ENCODE measurements at regions not wholly inside any gene's neighbourhood (a gene's known extent, or its start where the extent isn't known, plus 50 kb on each side); places are given as distances from the start of the nearest gene placed in this dataset.
A peak's percentile ranks its signal among the peaks of the same experiment; 100 is the strongest.

DNA sequence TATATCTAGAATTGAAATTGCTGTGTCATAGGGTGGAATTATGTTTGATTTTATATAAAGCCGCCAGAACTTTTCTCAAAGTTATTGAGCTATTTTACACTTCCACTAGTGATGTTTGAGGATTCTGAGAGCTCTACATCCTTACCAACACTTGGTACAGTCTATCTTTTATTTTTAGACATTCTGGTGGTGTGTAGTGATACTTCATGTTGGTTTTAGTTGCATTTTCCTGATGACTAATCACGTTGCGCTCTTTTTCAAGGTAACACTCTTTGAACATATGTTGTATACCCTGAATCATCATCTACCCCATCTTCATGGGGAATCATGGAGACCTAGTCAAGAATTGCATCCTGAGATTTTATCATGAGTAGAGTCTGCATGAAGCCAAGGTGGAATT lies 141.7 kb downstream of the NXNL2 start:
- DNase-seq (ENCODE audit: low read depth), result no peak
- no peak for TF ChIP-seq POLR2A (IDR thresholded peaks at IDR 0.05; ENCODE audit: extremely low read depth, insufficient read length)
- TF ChIP-seq, protein P1, sequence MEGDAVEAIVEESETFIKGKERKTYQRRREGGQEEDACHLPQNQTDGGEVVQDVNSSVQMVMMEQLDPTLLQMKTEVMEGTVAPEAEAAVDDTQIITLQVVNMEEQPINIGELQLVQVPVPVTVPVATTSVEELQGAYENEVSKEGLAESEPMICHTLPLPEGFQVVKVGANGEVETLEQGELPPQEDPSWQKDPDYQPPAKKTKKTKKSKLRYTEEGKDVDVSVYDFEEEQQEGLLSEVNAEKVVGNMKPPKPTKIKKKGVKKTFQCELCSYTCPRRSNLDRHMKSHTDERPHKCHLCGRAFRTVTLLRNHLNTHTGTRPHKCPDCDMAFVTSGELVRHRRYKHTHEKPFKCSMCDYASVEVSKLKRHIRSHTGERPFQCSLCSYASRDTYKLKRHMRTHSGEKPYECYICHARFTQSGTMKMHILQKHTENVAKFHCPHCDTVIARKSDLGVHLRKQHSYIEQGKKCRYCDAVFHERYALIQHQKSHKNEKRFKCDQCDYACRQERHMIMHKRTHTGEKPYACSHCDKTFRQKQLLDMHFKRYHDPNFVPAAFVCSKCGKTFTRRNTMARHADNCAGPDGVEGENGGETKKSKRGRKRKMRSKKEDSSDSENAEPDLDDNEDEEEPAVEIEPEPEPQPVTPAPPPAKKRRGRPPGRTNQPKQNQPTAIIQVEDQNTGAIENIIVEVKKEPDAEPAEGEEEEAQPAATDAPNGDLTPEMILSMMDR (IDR thresholded peaks at IDR 0.05; ENCODE audit: low read depth, low read length), result no peak
- TF ChIP-seq MYC (IDR thresholded peaks at IDR 0.05; ENCODE audit: low read depth, low read length), result no peak
- TF ChIP-seq, protein P2, sequence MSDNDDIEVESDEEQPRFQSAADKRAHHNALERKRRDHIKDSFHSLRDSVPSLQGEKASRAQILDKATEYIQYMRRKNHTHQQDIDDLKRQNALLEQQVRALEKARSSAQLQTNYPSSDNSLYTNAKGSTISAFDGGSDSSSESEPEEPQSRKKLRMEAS (IDR thresholded peaks at IDR 0.05; ENCODE audit: low read depth, low read length), result no peak
- H3K4me3 ChIP-seq (ENCODE audit: low read depth, low read length), result no peak overlapping the region

DNA sequence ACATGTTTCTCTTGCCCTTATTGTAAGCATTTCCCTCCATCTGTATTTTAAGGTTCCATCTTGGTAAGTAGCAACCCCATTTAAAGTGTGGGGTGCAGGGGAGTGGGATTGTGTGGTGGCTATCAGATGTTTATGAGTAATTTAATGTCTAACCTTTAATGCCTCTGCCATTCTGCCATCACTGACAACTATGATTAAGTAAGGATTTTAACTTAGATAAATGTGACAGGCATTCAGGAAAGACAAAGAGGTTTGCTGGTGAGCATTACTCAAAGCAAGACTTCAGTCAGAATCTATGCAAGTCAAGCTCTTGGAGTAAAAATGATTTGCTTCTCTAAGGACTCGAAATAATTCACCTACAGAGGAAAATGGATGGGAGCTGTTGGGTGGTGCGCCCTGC lies 143.0 kb downstream of the NXNL2 start:
- TF ChIP-seq, protein P2 (IDR thresholded peaks at IDR 0.05; ENCODE audit: low read depth, low read length), result no peak
- TF ChIP-seq, protein P1 (IDR thresholded peaks at IDR 0.05; ENCODE audit: low read depth, low read length), result no peak
- TF ChIP-seq POLR2A (IDR thresholded peaks at IDR 0.05; ENCODE audit: extremely low read depth, insufficient read length), result no peak
- no peak for TF ChIP-seq MYC (IDR thresholded peaks at IDR 0.05; ENCODE audit: low read depth, low read length)
- no peak overlapping the region for H3K4me3 ChIP-seq (ENCODE audit: low read depth, low read length)
- DNase-seq (ENCODE audit: low read depth), result no peak

DNA sequence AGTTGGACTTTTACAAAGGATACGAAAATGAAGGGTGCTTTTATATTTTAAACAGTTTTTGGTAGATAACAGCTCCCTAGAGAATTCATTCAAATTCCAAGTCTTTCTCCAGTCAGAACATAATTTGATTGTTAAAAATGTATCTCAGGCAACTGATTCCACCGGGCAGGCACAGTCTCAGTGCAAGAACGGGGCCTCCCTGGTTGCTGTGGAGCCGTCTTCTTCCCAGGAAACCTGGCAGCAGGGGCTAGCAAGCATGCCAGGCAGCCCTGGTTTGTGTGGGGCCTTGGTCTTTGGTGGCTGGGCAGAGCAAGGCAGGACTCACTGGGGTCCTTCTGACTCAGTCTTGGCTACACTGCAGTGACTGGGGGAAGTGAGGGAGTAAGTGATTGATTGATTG lies 143.5 kb downstream of the NXNL2 start:
- no peak for DNase-seq (ENCODE audit: low read depth)
- no peak for TF ChIP-seq POLR2A (IDR thresholded peaks at IDR 0.05; ENCODE audit: extremely low read depth, insufficient read length)
- no peak overlapping the region for H3K4me3 ChIP-seq (ENCODE audit: low read depth, low read length)

DNA sequence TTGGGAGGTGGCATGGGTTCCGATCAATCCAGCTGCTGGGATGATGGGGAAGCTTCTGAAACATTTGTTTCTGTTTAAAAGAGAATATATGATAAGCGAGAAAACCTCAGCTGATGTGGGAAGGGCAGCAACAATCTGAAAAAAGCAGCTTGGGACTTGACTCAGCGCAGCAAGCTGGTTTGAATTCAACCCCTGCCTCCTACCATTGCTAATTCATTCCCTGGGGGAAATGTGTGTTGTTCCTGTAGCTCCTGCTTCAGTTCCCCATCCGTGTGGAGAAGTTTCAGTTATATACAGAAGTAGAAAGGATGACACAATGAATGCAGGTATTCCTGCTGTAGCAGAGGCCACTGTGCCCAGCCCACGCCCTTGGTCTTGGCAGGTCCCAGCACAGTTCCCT lies 145.1 kb downstream of the NXNL2 start:
- TF ChIP-seq, protein P2 (IDR thresholded peaks at IDR 0.05; ENCODE audit: low read depth, low read length), result no peak
- TF ChIP-seq, protein P1 (IDR thresholded peaks at IDR 0.05; ENCODE audit: low read depth, low read length), result no peak
- TF ChIP-seq POLR2A (IDR thresholded peaks at IDR 0.05; ENCODE audit: extremely low read depth, insufficient read length) (no peak), MYC (IDR thresholded peaks at IDR 0.05; ENCODE audit: low read depth, low read length) (no peak)
- DNase-seq (ENCODE audit: low read depth), result peak; percentile 19
- H3K4me3 ChIP-seq (ENCODE audit: low read depth, low read length), result no peak overlapping the region

DNA sequence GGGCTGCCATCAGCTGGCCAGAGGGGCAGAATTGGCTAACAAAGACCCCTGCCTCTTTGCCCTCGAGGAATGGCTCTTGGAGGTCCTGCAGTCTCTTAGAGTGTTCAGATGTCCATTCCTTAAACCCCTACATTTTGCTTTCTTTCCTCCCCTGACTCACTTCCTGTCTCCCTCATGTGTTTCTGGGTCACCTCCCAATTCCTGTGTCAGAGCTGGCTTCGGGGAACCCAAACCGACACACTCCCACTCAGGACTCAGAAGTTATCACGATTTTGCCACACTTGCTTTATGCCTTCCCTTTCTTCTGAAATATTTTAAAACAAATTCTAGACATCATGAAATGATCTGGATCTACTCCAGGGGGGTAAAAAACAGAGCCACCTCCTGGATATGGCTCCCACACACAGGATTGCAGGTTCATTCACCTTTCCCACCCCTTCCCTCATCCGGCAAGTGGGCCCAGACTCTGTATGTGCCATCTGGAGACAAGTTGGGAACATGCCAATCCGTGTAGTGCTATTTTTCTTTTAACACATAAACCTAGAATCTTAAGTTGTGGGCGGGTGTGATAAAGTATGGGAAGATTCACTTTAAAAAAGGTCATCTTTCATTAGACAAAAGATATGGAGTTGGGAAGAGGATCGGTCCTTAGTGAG lies 145.7 kb downstream of the NXNL2 start:
- TF ChIP-seq POLR2A (IDR thresholded peaks at IDR 0.05; ENCODE audit: extremely low read depth, insufficient read length) (no peak), MYC (IDR thresholded peaks at IDR 0.05; ENCODE audit: low read depth, low read length) (no peak)
- TF ChIP-seq, protein P2 (IDR thresholded peaks at IDR 0.05; ENCODE audit: low read depth, low read length), result no peak
- TF ChIP-seq, protein P1 (IDR thresholded peaks at IDR 0.05; ENCODE audit: low read depth, low read length), result no peak
- DNase-seq (ENCODE audit: low read depth), result no peak
- H3K4me3 ChIP-seq (ENCODE audit: low read depth, low read length), result no peak overlapping the region

DNA sequence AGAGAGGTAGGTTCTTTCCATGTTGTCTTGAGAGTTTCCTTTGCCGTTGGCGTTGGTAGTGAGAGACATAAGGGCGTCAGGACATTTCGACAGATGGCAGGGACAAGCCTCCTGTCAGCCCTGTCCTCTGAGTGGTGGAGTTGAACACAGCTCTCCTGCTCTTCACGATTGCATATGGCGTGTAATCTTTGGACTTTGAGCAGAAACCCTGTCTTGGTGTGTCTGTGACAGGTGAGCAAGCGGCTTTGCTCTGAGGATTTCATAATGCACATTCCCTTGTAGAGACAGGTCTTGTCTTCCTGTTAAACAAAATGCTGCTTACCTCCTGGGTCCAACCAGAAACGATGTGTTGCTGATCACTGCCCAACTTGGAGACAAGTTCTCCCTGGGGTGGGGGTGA lies 146.5 kb downstream of the NXNL2 start:
- H3K4me3 ChIP-seq (ENCODE audit: low read depth, low read length), result no peak overlapping the region
- no peak for DNase-seq (ENCODE audit: low read depth)
- TF ChIP-seq, protein P1 (IDR thresholded peaks at IDR 0.05; ENCODE audit: low read depth, low read length), result no peak
- TF ChIP-seq, protein P2 (IDR thresholded peaks at IDR 0.05; ENCODE audit: low read depth, low read length), result no peak
- TF ChIP-seq POLR2A (IDR thresholded peaks at IDR 0.05; ENCODE audit: extremely low read depth, insufficient read length) (no peak), MYC (IDR thresholded peaks at IDR 0.05; ENCODE audit: low read depth, low read length) (no peak)

Measured in NB4 (cell line).